Muscle of leg (tissue), 3 donors: ENCODE measurements at regions not wholly inside any gene's neighbourhood (a gene's known extent, or its start where the extent isn't known, plus 50 kb on each side); places are given as distances from the start of the nearest gene placed in this dataset.

Experiments used
- DNase-seq: peaks from one replicate; pipeline ENCODE4 v3.0.0; 2013
- H3K27ac ChIP-seq: one replicate; pipeline ENCODE4 v1.5.1; 2013; ENCODE audit warnings: mild to moderate bottlenecking, low read length, control low read depth
- H3K27me3 ChIP-seq: one replicate; pipeline ENCODE4 v1.6.1; 2013; ENCODE audit warnings: low read length; ENCODE audit not compliant: control insufficient read depth, insufficient read depth
- H3K36me3 ChIP-seq: one replicate; pipeline ENCODE4 v1.6.1; 2013; ENCODE audit warnings: low read length; ENCODE audit not compliant: control insufficient read depth, insufficient read depth
- H3K4me1 ChIP-seq: one replicate; pipeline ENCODE4 v1.6.1; 2013; ENCODE audit warnings: low read length; ENCODE audit not compliant: control insufficient read depth, insufficient read depth
- H3K4me3 ChIP-seq: one replicate; pipeline ENCODE4 v1.5.1; 2013; ENCODE audit warnings: low read length, control low read depth
- H3K9me3 ChIP-seq: replicated peaks from 2 replicates; pipeline ENCODE4 v1.6.1; 2013; ENCODE audit warnings: low read depth, low read length; ENCODE audit not compliant: control insufficient read depth
- WGBS: methylation state at CpG from one replicate; pipeline ENCODE4 v1.1.5; 2013; ENCODE audit warnings: missing lambda C conversion rate; ENCODE audit not compliant: insufficient coverage; 5-methylcytosine and 5-hydroxymethylcytosine counted together

DNA sequence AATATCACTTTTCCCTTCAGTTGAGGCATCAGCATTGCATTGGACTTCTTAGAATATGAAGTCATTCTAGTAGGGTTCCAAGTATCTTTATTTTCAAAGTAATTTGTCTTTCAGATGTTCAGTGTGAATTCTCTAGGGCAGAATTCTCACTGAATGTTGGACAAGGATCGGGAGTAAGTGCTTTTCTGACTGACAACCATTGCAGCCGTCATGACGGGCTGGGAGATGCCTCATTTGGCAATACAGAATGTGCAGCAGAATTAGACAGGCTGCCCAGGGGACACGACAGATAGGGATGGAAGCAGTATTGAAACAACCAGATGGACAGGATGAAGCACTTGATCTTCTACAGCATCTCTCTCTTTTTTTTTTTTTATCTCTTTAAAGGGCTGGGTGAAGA lies 129.0 kb downstream of the ICE1 start:
- no peaks in the 10 kb centered on the region for H3K4me1 ChIP-seq
- H3K27me3 ChIP-seq: no peaks in the 10 kb centered on the region
- no peak overlapping the region for H3K27ac ChIP-seq
- DNase-seq: no peak
- WGBS: 53% methylated on average over 3 of the region's 4 CpGs
- no peaks in the 10 kb centered on the region for H3K9me3 ChIP-seq
- H3K4me3 ChIP-seq: no peak overlapping the region
- H3K36me3 ChIP-seq: no peaks in the 10 kb centered on the region

GRCh38 chr5:5546408-5546807 lies 123.9 kb downstream of the ICE1 start:
- Histone ChIP-seq H3K4me1 (no peaks in the 10 kb centered on the region), H3K27me3 (no peaks in the 10 kb centered on the region), H3K36me3 (no peaks in the 10 kb centered on the region), H3K27ac (no peak overlapping the region), H3K9me3 (no peaks in the 10 kb centered on the region), H3K4me3 (no peak overlapping the region)
- WGBS: 67% methylated on average over 1 of the region's 3 CpGs
- DNase-seq: no peak

DNA sequence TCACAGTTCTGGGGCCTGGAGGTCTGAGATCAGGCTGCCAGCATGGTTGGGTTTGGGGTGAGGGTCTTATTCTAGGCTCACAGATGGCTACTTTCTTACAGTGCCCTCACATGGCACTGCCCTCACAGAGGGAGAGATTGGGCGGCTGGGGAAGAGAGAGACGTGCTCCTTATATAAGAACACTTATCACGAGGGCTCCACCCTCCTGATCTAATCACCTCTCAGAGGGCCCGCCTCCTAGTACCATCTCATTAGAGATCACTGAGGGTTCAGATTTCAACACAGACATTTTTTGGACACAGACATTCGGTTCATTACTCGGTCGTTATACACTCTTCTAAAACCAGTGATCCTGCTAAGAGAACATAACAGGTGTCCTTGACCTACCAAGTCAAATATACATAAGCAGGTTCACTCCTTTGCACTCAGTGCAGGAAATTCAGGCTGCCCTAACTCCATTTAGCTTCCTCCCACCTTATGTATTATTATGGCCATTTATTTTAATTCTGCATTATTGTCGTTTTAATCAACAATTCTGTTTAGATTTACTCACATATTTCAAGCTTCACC lies 121.7 kb downstream of the ICE1 start:
- 73% methylated on average over 5 of the region's 8 CpGs for WGBS
- Histone ChIP-seq H3K9me3 (no peaks in the 10 kb centered on the region), H3K27me3 (no peaks in the 10 kb centered on the region), H3K4me3 (no peak overlapping the region), H3K27ac (no peak overlapping the region), H3K4me1 (no peaks in the 10 kb centered on the region), H3K36me3 (no peaks in the 10 kb centered on the region)
- no peak for DNase-seq

DNA sequence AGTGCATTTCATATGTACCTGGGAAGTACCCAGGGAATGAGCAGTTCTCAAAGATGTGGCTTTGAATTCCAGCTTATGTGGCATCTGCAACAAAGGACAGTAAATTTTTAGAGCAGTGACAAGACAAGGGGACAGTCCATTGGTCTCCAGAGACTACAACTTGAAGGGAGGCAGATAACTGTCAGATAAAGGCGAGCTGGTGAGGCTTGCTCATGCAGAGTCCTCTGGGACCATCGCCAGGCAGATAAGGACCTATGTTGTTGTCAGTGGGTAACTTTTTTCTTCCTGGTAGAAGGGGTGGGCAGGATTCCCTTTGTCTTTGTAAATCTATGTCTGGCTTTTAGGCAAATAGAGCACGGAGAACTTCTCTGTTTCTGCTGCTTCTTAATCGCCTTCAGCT lies 120.2 kb downstream of the ICE1 start:
- WGBS: 60% methylated on average over 1 of the region's 4 CpGs
- Histone ChIP-seq H3K27ac (no peak overlapping the region), H3K4me3 (no peak overlapping the region), H3K9me3 (no peaks in the 10 kb centered on the region), H3K27me3 (no peaks in the 10 kb centered on the region), H3K36me3 (no peaks in the 10 kb centered on the region), H3K4me1 (no peaks in the 10 kb centered on the region)
- no peak for DNase-seq

- DNase-seq: no peak
- Histone ChIP-seq H3K4me3 (no peak overlapping the region), H3K36me3 (no peaks in the 10 kb centered on the region), H3K27ac (no peak overlapping the region), H3K4me1 (no peaks in the 10 kb centered on the region), H3K27me3 (no peaks in the 10 kb centered on the region), H3K9me3 (no peaks in the 10 kb centered on the region)
- 67% methylated on average over 2 of the region's 4 CpGs for WGBS
Measured at GRCh38 chr5:5540065-5540464, 117.6 kb downstream of the ICE1 start.
